Endodermal cell (in vitro differentiated cells): ENCODE measurements at regions not wholly inside any gene's neighbourhood (a gene's known extent, or its start where the extent isn't known, plus 50 kb on each side); places are given as distances from the start of the nearest gene placed in this dataset.

ENCODE experiments used
- DNase-seq: peaks from one replicate; pipeline ENCODE4 v3.0.0-alpha.2; 2017
- H3K27ac ChIP-seq: 2 replicates; pipeline ENCODE4 v1.5.1; 2013; ENCODE audit warnings: mild to moderate bottlenecking, low read depth, low read length, moderate library complexity
- H3K27me3 ChIP-seq: 2 replicates; pipeline ENCODE4 v1.6.1; 2013; ENCODE audit warnings: mild to moderate bottlenecking, low read length, moderate library complexity; ENCODE audit not compliant: insufficient read depth, control insufficient read depth, poor library complexity, severe bottlenecking
- H3K36me3 ChIP-seq: 2 replicates; pipeline ENCODE4 v1.7.0; 2013; ENCODE audit warnings: mild to moderate bottlenecking, low read length, moderate library complexity; ENCODE audit not compliant: control insufficient read depth, insufficient read depth
- H3K4me1 ChIP-seq: one replicate; pipeline ENCODE4 v1.7.0; 2013; ENCODE audit warnings: low read length; ENCODE audit not compliant: control insufficient read depth, insufficient read depth
- H3K4me3 ChIP-seq: 2 replicates; pipeline ENCODE4 v1.5.1; 2013; ENCODE audit warnings: mild to moderate bottlenecking, low read length, moderate library complexity
- H3K9ac ChIP-seq: 2 replicates; pipeline ENCODE4 v1.6.1; 2013; ENCODE audit warnings: mild to moderate bottlenecking, low read length, moderate library complexity; ENCODE audit not compliant: poor library complexity, severe bottlenecking; ENCODE audit errors: extremely low read depth
- H3K9me3 ChIP-seq: 2 replicates; pipeline ENCODE4 v1.6.1; 2013; ENCODE audit warnings: mild to moderate bottlenecking, low read length, moderate library complexity; ENCODE audit not compliant: control insufficient read depth
- H3K27ac Mint-ChIP-seq: 2 replicates; pipeline ENCODE4 v1.8.0; 2020; ENCODE audit warnings: mixed read lengths
- H3K27me3 Mint-ChIP-seq: 2 replicates; pipeline ENCODE4 v1.8.0; 2021; ENCODE audit warnings: mild to moderate bottlenecking, mixed read lengths; ENCODE audit not compliant: insufficient read depth
- H3K36me3 Mint-ChIP-seq: 2 replicates; pipeline ENCODE4 v1.8.0; 2020; ENCODE audit warnings: low read depth, mixed read lengths
- H3K4me1 Mint-ChIP-seq: 2 replicates; pipeline ENCODE4 v1.8.0; 2020; ENCODE audit warnings: mixed read lengths
- H3K4me3 Mint-ChIP-seq: 2 replicates; pipeline ENCODE4 v1.8.0; 2020; ENCODE audit warnings: mild to moderate bottlenecking, moderate library complexity, mixed read lengths
- H3K9me3 Mint-ChIP-seq: 2 replicates; pipeline ENCODE4 v1.8.0; 2020; ENCODE audit warnings: mild to moderate bottlenecking, mixed read lengths
- WGBS, 2 experiments: methylation state at CpG; one replicate each; pipeline versions ENCODE4 v1.1.5 to v1.1.7; 2013; ENCODE audit warnings: missing lambda C conversion rate in 2 of 2, mixed read lengths in 1 of 2; ENCODE audit not compliant: insufficient coverage in 1 of 2, insufficient read length in 1 of 2; 5-methylcytosine and 5-hydroxymethylcytosine counted together
- TF ChIP-seq, protein P1 (sequence below): fragments of 200-600 bp; sonication (generic); conservative IDR thresholded peaks from 2 replicates; pipeline ENCODE4 v1.5.0; 2021; ENCODE audit warnings: antibody characterized with exemption, mild to moderate bottlenecking

DNA sequence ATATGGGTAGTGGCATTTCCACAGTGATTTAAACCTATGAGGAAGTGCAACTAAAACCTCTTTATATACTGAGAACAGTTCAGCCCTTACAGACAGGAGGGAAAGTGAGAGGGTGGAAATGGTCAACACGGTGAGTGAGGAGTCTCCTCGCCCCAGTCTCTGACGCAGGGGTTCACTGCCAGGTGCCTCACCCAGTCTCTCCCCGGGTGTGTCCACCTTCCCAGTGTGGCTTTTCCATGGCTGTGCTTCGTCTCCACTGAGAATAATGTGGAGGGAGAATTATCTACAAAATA is 116.6 kb upstream of the TOP3B start:
- TF ChIP-seq, protein P1, sequence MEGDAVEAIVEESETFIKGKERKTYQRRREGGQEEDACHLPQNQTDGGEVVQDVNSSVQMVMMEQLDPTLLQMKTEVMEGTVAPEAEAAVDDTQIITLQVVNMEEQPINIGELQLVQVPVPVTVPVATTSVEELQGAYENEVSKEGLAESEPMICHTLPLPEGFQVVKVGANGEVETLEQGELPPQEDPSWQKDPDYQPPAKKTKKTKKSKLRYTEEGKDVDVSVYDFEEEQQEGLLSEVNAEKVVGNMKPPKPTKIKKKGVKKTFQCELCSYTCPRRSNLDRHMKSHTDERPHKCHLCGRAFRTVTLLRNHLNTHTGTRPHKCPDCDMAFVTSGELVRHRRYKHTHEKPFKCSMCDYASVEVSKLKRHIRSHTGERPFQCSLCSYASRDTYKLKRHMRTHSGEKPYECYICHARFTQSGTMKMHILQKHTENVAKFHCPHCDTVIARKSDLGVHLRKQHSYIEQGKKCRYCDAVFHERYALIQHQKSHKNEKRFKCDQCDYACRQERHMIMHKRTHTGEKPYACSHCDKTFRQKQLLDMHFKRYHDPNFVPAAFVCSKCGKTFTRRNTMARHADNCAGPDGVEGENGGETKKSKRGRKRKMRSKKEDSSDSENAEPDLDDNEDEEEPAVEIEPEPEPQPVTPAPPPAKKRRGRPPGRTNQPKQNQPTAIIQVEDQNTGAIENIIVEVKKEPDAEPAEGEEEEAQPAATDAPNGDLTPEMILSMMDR = no peak
- Histone ChIP-seq H3K4me1 (no peaks in the 10 kb centered on the region), H3K36me3 (no peaks in the 10 kb centered on the region), H3K9me3 (no peaks in the 10 kb centered on the region), H3K9ac (no peak overlapping the region), H3K4me3 (no peak overlapping the region), H3K27ac (no peak overlapping the region), H3K27me3 (peaks cover 60% of the 10 kb centered on the region)
- H3K27ac Mint-ChIP-seq = no peak overlapping the region
- H3K9me3 Mint-ChIP-seq = no peaks in the 10 kb centered on the region
- no peak for DNase-seq
- peaks cover 92% of the 10 kb centered on the region for H3K27me3 Mint-ChIP-seq
- 89% methylated on average over 5 of the region's 5 CpGs; no CpG with 5 or more reads in 1 of the 2 experiments for WGBS, 2 experiments
- peaks cover 3% of the 10 kb centered on the region for H3K4me1 Mint-ChIP-seq
- H3K4me3 Mint-ChIP-seq = no peak overlapping the region
- no peaks in the 10 kb centered on the region for H3K36me3 Mint-ChIP-seq

DNA sequence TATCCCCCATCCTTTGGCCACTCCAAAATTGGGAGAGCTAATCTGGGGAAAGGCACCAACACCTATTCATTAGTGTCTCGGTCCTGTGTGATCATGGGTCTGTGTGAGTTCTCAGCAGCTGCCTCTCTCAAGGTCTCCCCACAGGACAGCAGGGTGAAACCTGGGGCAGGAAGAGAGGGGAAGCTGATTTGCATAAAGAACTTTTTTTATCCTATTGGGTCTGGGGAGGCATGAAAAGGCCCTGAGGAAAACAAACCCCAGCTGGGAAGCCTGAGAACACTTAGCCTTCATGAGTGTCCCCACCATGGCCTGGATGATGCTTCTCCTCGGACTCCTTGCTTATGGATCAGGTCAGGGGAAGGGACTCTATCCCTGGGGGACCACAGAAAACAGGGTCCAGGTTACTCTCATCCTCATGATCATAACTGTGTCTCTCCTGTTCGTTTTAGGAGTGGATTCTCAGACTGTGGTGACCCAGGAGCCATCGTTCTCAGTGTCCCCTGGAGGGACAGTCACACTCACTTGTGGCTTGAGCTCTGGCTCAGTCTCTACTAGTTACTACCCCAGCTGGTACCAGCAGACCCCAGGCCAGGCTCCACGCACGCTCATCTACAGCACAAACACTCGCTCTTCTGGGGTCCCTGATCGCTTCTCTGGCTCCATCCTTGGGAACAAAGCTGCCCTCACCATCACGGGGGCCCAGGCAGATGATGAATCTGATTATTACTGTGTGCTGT is 116.0 kb upstream of the TOP3B start:
- H3K9me3 ChIP-seq = no peaks in the 10 kb centered on the region
- TF ChIP-seq, protein P1 = no peak
- peaks cover 92% of the 10 kb centered on the region for H3K27me3 Mint-ChIP-seq
- 83 to 84% methylated on average over 7 to 9 of the region's 9 CpGs for WGBS, 2 experiments
- H3K9me3 Mint-ChIP-seq = no peaks in the 10 kb centered on the region
- no peak for DNase-seq
- H3K27ac ChIP-seq = no peak overlapping the region
- no peaks in the 10 kb centered on the region for H3K4me1 ChIP-seq
- H3K9ac ChIP-seq = no peak overlapping the region
- H3K27ac Mint-ChIP-seq = no peak overlapping the region
- H3K4me3 ChIP-seq = no peak overlapping the region
- peaks cover 3% of the 10 kb centered on the region for H3K4me1 Mint-ChIP-seq
- H3K27me3 ChIP-seq = peaks cover 61% of the 10 kb centered on the region
- H3K36me3 Mint-ChIP-seq = no peaks in the 10 kb centered on the region
- no peak overlapping the region for H3K4me3 Mint-ChIP-seq
- H3K36me3 ChIP-seq = no peaks in the 10 kb centered on the region

DNA sequence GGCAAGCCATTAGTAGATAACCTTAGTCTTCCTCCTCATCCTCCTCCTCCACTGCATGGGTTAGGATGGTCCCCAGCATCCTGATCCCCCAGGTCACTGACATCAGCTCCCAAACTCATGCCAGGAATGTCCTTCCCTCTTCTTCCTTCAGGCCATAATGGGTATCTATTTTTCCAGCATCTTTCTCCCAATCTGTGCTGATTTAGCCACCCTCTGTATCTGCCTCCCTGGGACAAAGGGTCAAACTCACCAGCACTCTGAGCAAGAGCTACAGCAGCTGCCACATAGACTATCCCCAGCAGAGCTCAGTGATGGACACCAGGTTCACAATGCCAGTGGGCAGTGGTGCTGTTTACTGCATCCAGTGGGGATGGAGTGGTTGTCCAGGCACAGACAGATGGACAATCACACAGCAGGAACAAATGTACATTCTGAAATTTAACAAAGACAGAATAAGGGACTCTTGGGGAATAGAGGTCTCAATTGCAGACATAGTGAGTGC is 115.2 kb upstream of the TOP3B start:
- DNase-seq = no peak

More for the DNA sequence above, 115.2 kb upstream of the TOP3B start:
- no peaks in the 10 kb centered on the region for H3K36me3 Mint-ChIP-seq
- no peak overlapping the region for H3K9ac ChIP-seq
- H3K27ac ChIP-seq = no peak overlapping the region
- H3K9me3 Mint-ChIP-seq = no peaks in the 10 kb centered on the region
- peaks cover 92% of the 10 kb centered on the region for H3K27me3 Mint-ChIP-seq
- H3K4me3 Mint-ChIP-seq = no peak overlapping the region
- H3K4me1 ChIP-seq = no peaks in the 10 kb centered on the region
- no peak overlapping the region for H3K4me3 ChIP-seq
- H3K27ac Mint-ChIP-seq = no peak overlapping the region
- TF ChIP-seq, protein P1 = no peak
- H3K27me3 ChIP-seq = peaks cover 65% of the 10 kb centered on the region
- H3K9me3 ChIP-seq = no peaks in the 10 kb centered on the region
- no peaks in the 10 kb centered on the region for H3K36me3 ChIP-seq
- H3K4me1 Mint-ChIP-seq = peaks cover 3% of the 10 kb centered on the region
